Stimulated activated CD4-positive, alpha-beta T cell treated with anti-CD3 and anti-CD28 coated beads, TNF-alpha, amount 100 ng/mL, for 24 hours (primary cell): ENCODE measurements at regions not wholly inside any gene's neighbourhood (a gene's known extent, or its start where the extent isn't known, plus 50 kb on each side); places are given as distances from the start of the nearest gene placed in this dataset.

ENCODE experiments used
- DNase-seq, 3 experiments: peaks; one replicate each; pipeline ENCODE4 v3.0.0-alpha.2; 2020; ENCODE audit warnings: low read depth in 3 of 3

- no peak for DNase-seq
Observed at GRCh38 chr2:236871500-236872001, 214.1 kb upstream of the COPS8 start.

GRCh38 chr2:236872015-236872414 is 213.7 kb upstream of the COPS8 start:
- no peak for DNase-seq

- DNase-seq, result no peak
Observed at GRCh38 chr2:236872981-236873380, 212.7 kb upstream of the COPS8 start.

- no peak for DNase-seq
Observed at GRCh38 chr2:236873636-236874035, 212.1 kb upstream of the COPS8 start.

GRCh38 chr2:236874866-236875481 is 210.7 kb upstream of the COPS8 start:
- no peak for DNase-seq

- DNase-seq, result no peak
Observed at GRCh38 chr2:236875906-236876505, 209.7 kb upstream of the COPS8 start.

- DNase-seq, result no peak
Observed at GRCh38 chr2:236876642-236877041, 209.0 kb upstream of the COPS8 start.

- DNase-seq, result no peak
Observed at GRCh38 chr2:236877972-236878371, 207.7 kb upstream of the COPS8 start.

- no peak for DNase-seq
Observed at GRCh38 chr2:236879416-236879963, 206.2 kb upstream of the COPS8 start.

- DNase-seq, result no peak
Observed at GRCh38 chr2:236882074-236882473, 203.6 kb upstream of the COPS8 start.

- no peak for DNase-seq
Observed at GRCh38 chr2:236882930-236883329, 202.8 kb upstream of the COPS8 start.

- DNase-seq, result no peak
Observed at GRCh38 chr2:236883819-236884218, 201.9 kb upstream of the COPS8 start.

- DNase-seq, result no peak
Observed at GRCh38 chr2:236884569-236885175, 201.0 kb upstream of the COPS8 start.

GRCh38 chr2:236886456-236886855 is 199.2 kb upstream of the COPS8 start:
- DNase-seq, result no peak

GRCh38 chr2:236887531-236887930 is 198.2 kb upstream of the COPS8 start:
- no peak for DNase-seq

GRCh38 chr2:236887953-236888793 is 197.5 kb upstream of the COPS8 start:
- no peak for DNase-seq

- DNase-seq, result no peak
Observed at GRCh38 chr2:236888794-236889780, 196.6 kb upstream of the COPS8 start.

GRCh38 chr2:236889791-236890704 is 195.6 kb upstream of the COPS8 start:
- no peak for DNase-seq

GRCh38 chr2:236892721-236893120 is 193.0 kb upstream of the COPS8 start:
- DNase-seq, result no peak

GRCh38 chr2:236894791-236895190 is 190.9 kb upstream of the COPS8 start:
- no peak for DNase-seq
